PC-3 (cell line): ENCODE measurements at regions not wholly inside any gene's neighbourhood (a gene's known extent, or its start where the extent isn't known, plus 50 kb on each side); places are given as distances from the start of the nearest gene placed in this dataset.

ENCODE experiments used
- CTCF ChIP-seq: fragments of 300-600 bp; sonication (generic); conservative IDR thresholded peaks from 2 replicates; pipeline ENCODE4 v1.5.1; 2017; ENCODE audit warnings: antibody characterized with exemption, low read depth, mild to moderate bottlenecking, low read length
- EZH2 ChIP-seq: fragments of 300-600 bp; sonication (generic); IDR thresholded peaks from one replicate; pipeline ENCODE4 v1.6.1; 2017; ENCODE audit warnings: antibody characterized with exemption, mild to moderate bottlenecking, low read length; ENCODE audit not compliant: unreplicated experiment
- EZH2phosphoT487 ChIP-seq: fragments of 300-600 bp; sonication (generic); IDR thresholded peaks from 2 replicates; pipeline ENCODE4 v1.6.1; 2018; ENCODE audit warnings: mild to moderate bottlenecking, antibody characterized with exemption, low read length, borderline replicate concordance

- TF ChIP-seq CTCF (no peak), EZH2phosphoT487 (no peak), EZH2 (no peak)
Observed at GRCh38 chr21:16713331-16714117, 799.3 kb upstream of the CXADR start.
